ENCODE measurements at regions not wholly inside any gene's neighbourhood (a gene's known extent, or its start where the extent isn't known, plus 50 kb on each side); places are given as distances from the start of the nearest gene placed in this dataset.
"Not testable (repeated sequence)": the region's sequence is repeated elsewhere in the genome, so short reads cannot be mapped to it uniquely, and the experiment has no call there.

DNA sequence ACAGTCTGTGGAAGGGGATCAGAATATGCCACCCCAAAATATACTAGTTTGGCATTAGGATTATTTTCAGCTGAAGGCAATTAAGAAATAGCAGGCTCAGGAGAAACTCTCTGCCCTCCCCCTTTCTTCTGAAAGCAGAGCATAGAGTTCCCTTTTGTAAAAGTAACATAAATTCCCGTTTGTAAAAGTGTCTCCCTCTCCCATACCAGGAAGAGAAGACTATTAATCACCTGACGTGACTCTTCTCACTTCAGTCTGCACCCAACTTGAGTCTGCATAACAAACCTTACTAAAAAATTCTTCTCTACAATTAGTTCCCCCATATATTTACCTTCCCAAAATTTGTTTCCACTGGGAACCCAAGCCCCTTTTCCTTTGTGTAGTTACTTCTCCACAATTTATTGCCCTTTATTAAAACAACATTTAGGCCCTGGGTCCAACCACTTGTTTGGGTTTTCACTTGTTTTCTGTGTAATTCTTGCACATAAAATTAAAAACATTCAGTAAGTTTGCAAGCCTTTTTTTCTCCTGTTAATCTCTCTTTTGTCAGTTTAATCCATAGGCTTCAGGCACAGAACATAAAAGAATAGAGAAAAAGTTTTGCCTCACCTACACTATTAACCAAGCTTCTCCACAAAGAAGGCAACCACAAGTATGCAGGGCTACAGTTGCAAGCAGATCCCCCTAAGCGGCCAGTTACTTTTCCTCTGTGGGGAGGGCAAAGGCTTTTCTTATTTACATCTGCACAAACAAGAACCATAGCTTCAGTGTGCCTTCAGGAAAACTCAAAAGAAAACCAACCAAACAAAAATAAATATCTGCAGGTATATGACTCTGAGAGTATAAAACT lies 73.8 kb upstream of the EPCAM start:
- TF ChIP-seq, protein P1, sequence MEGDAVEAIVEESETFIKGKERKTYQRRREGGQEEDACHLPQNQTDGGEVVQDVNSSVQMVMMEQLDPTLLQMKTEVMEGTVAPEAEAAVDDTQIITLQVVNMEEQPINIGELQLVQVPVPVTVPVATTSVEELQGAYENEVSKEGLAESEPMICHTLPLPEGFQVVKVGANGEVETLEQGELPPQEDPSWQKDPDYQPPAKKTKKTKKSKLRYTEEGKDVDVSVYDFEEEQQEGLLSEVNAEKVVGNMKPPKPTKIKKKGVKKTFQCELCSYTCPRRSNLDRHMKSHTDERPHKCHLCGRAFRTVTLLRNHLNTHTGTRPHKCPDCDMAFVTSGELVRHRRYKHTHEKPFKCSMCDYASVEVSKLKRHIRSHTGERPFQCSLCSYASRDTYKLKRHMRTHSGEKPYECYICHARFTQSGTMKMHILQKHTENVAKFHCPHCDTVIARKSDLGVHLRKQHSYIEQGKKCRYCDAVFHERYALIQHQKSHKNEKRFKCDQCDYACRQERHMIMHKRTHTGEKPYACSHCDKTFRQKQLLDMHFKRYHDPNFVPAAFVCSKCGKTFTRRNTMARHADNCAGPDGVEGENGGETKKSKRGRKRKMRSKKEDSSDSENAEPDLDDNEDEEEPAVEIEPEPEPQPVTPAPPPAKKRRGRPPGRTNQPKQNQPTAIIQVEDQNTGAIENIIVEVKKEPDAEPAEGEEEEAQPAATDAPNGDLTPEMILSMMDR (IDR thresholded peaks at IDR 0.05; ENCODE audit: extremely low read depth, missing control alignments), result no peak

DNA sequence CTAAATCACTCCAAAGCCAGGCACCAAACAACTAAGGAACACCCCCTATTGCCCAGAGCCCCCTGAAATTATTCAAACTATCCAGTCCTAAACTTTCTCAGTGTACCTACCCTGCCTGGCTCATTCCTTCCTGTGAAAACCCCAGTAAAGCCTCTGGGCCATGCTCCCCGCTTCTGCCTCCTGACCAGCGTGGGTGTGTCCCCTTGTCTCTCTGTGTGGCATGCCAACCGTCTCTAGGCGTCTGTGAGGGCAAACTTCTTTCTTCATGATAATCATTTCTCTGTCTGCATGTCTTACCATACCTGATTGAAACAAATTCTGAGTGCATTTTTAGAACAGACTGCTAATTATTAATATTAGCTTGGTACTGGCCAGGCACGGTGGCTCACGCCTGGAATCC lies 75.1 kb upstream of the EPCAM start:
- TF ChIP-seq, protein P1 (IDR thresholded peaks at IDR 0.05; ENCODE audit: extremely low read depth, missing control alignments), result no peak
- no peak for DNase-seq (ENCODE audit: low spot score)

More for the DNA sequence above, 73.8 kb upstream of the EPCAM start:
- no peak for DNase-seq (ENCODE audit: low spot score)

DNA sequence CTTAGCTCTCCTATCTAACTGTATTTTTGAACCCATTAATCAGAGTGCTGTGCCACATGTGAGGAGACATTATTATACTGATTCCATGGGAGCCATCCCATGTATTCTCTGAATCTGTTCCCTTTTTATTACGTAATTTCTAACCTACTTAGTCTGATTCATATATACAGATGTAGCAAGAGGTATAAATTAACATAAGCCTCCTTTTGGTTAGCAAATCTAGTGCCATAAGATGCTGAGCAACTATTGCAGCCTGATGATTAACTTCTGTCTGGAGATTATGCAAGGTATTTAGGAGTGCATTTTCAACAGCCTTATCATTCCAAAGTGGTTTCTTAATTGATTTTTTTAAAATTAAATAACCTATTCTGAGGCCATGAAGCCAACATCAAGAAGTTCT lies 80.2 kb upstream of the EPCAM start:
- no peak for DNase-seq (ENCODE audit: low spot score)
- TF ChIP-seq, protein P1 (IDR thresholded peaks at IDR 0.05; ENCODE audit: extremely low read depth, missing control alignments), result no peak

DNA sequence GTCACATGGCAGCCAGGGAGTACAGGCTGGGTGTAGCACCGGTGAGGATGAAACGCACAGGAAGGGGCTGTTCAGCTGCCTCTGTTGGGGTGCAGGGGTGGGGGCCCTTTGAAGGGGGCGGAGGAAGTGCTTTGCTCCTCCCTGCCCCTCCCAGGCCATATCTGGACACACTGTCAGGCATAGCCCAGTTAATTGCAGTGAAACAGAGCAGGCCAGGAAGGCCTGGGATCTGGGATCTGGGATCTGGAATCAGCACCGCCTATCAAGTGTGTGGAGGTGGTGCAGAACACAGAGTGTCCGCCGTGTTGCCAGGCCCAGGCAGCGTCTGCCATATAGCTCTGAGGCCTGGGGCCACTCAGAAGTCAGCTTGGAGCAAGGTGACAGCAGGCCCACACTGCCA lies 85.5 kb upstream of the EPCAM start:
- TF ChIP-seq, protein P1 (IDR thresholded peaks at IDR 0.05; ENCODE audit: extremely low read depth, missing control alignments), result no peak
- no peak for DNase-seq (ENCODE audit: low spot score)

DNA sequence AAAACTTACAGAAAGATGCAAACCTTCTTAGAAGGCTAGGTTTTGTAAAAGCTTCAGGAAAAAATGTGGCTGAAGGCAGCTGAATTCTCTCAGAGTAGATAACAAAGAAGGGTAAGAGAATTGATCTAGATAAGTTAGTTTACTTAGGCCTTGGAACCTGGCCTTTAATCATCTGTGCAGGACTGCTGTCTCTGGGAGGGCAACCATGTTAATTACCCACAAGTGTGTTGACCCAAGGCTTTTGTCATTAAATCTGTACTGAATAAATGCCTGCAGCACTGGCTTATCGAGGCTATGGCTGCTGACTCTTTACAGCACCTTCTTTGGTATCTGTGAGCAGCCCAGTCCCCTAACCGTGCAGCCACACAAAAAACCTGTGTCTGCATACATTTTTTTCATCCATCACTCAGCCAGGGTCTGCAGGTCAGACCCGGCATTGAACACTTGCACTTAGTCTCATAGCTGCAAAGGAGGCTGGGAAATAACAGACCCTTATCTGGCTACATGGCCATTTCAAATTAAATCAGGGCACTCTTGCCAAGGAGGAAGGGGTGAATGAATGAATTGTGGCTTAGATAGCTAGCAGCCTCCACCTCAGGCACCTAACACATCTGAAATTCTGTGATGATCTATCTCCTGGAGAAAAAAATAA lies 86.4 kb upstream of the EPCAM start:
- TF ChIP-seq, protein P1 (IDR thresholded peaks at IDR 0.05; ENCODE audit: extremely low read depth, missing control alignments), result no peak
- DNase-seq (ENCODE audit: low spot score), result no peak

DNA sequence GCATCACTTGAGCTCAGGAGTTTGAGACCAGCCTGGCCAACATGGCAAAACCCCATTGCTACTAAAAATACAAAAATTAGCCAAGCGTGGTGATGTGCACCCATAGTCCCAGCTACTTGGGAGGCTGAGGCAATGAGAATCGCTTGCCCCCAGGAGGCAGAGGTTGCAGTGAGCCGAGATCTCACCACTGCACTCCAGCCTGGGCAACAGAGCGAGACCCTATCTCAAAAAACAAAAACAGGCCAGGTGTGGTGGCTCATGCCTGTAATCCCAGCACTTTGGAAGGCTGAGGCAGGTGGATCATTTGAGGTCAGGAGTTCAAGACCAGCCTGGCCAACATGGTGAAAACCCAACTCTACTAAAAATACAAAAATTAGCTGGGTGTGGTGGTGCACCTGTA lies 89.6 kb upstream of the EPCAM start:
- DNase-seq (ENCODE audit: low spot score), result not testable (repeated sequence)

DNA sequence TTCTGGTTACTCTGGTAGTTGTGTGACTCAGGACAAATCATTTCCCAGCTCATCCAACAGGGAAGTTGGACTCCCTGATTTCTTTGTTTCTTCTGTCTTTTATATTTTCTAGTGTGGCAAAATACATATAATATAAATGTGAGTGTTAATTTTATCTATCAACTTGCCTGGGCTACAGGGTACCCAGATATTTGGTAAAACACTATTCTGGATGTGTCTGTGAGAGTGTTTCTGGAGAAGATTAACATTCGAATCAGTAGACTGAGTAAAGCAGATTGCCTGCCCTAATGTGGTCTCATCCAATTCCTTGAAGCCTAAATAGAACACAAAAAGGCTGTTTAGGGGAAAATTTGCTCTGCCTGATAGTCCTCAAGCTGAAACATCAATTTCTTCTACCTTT lies 91.1 kb upstream of the EPCAM start:
- DNase-seq (ENCODE audit: low spot score), result no peak
- TF ChIP-seq, protein P1 (IDR thresholded peaks at IDR 0.05; ENCODE audit: extremely low read depth, missing control alignments), result no peak

Measured in GM20000 (cell line).